GM18520 (cell line): ENCODE measurements at regions not wholly inside any gene's neighbourhood (a gene's known extent, or its start where the extent isn't known, plus 50 kb on each side); places are given as distances from the start of the nearest gene placed in this dataset.
"Not testable (repeated sequence)": the region's sequence is repeated elsewhere in the genome, so short reads cannot be mapped to it uniquely, and the experiment has no call there.

Experiments
- ATAC-seq: cut with Tn5 transposase; IDR thresholded peaks from one replicate; pipeline ENCODE4 v1.9.1; 2021; ENCODE audit not compliant: unreplicated experiment

DNA sequence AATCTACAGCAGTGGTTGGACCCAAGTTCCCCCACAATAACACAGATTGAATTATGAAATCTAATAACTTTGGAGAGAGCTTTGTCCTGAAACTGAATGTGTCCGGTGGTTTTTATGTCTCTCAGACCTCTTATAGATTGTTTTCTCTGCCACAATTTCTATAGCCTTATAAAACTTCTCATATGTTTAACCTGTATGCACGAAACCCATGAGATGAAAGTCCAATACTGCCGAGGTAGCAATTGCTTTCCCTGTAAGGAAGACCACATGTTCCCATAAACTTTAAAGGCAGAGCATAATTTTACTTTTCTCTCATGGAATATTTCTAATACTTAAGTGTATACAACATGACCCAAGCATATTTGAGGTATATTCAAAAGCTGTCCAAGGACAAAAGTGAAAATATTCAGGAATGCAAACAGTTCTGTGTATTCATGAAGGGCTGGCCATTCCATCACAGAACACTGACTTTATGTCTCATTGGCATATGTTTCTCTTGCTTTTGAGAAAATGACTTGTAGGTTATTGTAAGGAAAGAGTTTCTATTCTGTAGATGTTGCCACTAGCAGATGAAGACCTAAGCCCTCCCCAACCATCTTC, 94.4 kb upstream of the TLE4 start:
- ATAC-seq, result no peak

DNA sequence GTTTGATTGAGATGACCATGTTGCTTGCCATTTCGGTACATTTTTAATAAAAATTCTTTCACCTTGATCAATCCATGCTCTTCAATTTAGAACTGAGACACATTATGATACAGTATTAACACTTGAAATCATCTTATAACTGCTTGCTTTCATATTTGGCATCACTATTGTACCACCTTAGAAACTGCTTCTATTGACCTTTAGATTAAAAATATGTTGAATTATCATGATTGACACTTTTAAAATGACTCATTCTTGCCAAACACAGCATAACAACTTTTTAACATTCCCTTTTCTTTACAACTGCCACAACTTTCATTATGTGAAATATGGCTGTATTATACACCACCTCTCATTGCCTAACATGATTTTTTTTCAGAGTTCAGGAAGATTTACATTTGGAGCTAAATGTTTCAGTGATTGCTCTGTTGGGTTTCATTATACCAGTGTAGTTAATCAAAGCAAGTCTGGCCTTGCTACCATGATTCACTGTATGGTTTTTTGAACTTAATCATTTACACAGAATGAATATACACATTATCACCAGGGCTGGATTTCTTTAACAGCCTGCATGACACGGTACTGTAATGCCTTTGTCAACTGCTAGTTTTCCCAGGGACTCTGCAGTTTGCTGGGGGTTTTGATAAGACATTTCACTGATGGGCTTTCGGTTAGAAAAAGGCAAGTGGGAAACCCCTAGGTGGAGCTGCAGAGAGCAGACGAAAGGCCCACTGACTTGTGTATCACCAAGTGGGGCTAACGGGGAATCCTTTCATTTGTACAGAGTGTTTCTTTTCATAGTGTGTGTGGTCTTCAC, 93.6 kb upstream of the TLE4 start:
- ATAC-seq, result no peak

DNA sequence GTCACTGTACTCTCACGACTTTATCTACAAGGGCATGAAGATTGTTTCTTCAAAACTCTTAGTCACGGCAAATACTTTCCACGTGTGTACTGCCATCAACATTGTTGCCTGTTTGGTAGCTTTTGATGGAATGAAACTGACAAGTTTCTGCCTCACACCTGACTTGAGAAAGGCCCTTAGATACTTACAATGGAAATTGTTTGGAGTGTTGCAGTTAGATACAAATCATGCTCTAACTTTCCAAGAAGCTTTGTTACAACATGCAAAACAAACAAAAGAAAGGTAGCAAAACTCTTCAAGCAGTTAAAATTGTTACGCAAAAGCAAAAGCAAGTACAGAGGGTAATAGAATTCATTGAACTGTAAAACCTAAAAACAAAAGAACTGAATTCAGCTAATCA, 91.1 kb upstream of the TLE4 start:
- ATAC-seq, result no peak

DNA sequence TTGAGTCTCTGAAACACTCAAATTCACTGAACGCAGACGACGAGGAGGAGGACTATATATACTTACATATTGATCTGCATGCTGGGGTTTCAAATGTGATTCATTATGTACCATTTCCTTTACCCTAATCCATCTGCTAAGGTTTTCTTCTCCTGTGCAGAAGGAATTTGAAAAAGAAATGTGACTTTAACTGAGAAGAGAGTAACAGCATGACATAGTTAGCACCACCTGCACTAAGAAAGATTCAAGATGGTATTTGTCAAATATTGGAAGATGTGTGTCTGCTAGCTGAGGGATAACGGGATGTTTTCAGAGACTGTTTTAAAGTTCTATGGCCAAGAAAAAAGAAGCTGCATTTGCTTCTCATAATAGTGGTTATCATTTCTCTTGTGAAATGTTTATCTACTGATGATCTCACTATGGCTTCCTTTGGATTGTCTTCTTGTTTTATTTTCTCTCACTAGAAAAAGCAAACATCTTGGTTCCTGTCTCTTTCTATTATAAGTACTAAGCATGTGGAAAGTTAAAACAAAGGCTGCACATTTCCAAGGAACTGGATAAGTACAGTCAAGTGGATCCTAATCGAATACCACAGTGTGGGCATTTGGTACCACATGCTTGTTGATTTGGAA, 89.8 kb upstream of the TLE4 start:
- ATAC-seq, result no peak

DNA sequence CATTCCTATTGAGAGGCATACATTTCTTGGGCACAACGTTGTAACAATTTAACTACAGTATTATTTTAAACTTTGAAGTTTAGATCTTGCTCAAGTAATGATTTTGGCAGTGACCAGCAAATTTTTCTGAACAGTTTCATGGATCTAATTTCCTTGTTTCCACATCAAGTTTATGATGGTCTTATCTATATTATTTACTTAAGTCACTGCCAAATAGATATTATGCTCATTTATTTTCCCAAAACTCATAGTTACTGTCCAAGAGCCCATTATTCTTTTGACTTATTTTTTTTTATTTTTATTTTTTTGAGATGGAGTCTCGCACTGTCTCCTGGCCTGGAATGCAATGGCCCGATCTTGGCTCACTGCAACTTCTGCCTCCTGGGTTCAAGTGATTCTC, 86.5 kb upstream of the TLE4 start:
- no peak for ATAC-seq

DNA sequence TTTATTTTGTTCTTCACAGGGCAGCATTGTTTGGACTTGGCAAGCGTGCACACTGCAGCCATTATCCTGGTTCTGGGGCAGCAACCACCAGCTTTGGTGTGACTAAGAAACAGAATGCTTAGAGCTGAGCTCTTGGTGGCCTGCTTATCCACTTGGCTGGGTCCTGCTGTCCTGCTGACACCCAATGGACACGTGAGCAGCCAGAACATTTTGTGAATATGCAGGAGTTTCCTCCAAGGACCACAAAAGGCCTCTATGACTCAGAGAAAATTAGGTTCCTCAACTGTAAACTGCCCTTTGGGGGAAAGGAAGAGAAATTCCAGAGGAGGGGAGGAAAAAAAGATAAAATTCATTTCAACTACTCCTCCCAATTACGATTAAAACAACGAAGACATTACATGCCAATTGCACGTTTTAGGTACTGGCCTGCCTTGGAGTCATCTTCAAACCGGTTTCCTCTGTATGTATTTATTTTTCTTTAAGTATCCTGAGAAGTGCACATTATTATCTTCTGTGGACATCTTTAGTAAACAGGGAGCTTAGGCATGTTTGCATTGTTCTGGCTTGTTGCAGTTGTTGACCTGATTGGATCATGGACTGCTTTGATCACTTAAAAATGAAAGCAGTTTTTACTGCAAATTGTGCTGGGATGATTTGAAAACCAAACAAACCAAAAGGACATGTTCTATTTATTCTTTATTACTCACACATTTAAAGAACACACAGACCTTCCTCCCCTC, 82.3 kb upstream of the TLE4 start:
- no peak for ATAC-seq

DNA sequence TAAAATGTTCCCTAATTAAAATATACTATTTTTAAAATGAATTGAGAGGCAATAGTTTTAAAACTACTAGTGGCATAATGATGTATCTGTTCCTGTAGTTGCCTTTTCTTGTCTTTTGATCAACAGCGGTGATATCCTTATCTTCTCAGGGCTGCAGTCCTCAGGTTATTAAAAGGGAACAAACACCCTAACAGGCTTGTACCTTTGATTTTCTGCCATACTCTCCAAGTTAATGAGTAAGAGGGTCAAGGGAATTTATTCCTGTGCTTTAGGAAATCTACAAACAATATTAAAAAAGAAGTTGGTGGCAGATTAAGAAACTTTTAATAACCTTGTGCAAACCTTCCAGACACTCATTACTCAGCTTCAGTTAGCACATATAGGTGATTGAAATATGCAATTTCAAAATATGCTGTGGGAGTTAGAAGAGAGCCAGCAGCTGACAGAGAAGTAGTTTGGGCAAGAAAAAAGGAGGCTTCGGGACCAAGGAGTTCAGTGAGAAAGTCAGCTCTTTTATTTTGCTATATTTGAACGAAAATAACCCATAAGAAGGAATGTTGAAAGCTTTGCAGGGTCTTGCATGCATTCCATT, 81.0 kb upstream of the TLE4 start:
- ATAC-seq, result no peak

DNA sequence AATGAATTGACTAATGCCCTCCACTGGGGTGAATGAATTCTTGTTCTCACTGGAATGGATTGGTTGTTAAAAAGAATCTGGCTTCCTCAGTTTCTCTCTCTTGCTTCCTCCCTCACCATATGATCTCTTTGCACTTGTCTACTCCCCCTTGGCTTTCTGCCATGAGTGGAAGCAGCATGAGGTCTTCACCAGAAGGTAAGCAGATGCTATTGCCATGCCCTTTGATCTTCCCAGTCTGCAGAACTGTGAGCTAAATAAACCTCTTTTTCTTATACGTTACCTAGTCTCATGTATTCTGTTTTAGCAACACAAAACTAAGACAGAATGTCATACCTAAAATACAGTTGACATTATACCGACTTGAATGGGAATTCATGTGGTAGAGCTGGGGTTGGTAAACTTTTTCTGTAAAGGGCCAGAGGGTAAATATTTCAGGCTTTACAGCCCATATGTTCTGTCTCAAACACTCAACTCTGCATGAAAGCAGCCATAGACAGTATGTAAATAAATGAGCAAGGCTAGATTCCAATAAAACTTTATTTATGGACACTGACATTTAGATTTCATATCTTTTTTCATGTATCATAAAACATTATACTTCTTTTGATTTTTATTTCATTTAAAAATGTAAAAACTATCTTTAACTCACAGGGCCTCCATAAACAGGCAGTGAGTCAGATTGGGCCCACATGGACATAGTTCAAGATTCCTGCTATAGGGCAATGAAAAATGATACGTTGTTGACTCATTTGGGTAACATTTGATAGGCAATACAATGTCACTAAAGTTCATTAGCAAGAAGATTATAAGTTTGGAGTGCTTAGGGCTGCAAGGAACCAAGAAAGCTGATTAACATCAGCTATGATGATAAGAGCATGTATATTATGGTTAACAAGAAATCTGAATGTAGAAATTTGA, 79.4 kb upstream of the TLE4 start:
- no peak for ATAC-seq

DNA sequence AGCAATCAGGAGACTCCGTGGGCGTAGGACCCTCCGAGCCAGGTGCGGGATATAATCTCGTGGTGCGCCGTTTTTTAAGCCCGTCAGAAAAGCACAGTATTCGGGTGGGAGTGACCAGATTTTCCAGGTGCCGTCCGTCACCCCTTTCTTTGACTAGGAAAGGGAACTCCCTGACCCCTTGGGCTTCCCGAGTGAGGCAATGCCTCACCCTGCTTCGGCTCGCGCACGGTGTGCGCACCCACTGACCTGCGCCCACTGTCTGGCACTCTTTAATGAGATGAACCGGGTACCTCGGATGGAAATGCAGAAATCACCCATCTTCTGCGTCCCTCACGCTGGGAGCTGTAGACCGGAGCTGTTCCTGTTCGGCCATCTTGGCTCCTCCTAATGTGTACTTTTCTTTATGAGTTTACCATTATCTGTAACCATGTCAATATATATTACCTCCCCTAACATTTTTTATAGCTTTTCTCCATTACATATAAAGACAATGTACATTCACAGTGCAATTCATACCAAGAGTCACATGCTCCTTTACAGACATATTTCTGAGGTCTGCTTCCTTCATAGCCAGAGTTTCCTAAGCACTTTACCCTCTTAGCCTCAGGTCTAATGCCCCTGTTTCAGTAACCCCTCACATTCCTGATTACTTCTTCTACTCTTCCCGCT, 71.4 kb upstream of the TLE4 start:
- ATAC-seq, result not testable (repeated sequence)

DNA sequence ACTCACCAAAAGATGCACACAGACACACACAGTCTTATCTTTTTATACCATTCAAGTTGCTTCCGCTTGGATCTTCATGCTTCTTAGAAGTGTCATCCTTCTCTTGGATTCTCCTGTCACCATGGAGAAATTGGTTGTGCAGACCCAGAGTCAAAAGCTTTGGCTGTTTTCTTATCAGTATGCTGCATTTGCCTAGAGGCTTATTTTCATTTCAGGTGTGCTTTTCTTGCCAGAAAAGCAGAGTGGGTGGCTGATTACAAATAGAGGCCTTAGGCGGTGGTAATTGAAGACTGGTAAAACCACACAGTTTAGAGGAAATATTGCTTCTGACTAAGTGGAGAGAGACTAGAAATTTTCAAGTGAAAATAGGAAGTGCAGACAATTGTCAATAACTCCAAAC, 70.2 kb upstream of the TLE4 start:
- ATAC-seq, result no peak

DNA sequence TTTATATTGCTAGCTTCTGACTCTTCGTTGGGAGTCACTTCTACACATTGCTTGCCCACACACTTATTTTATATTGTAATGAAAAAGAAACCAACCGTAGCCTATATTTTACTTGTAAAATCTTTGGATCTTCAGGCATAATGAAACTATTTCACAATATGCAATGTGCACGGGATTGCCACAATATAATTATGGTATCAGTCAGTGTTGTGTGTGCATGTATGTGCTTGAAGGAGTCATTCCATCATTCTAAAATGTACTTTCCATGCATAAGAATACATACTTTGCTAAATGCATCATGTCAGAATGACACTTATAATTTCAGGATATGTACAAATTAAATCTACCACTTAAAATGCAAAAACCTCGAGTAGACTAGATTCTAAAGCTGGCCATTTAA, 64.0 kb upstream of the TLE4 start:
- ATAC-seq, result no peak

DNA sequence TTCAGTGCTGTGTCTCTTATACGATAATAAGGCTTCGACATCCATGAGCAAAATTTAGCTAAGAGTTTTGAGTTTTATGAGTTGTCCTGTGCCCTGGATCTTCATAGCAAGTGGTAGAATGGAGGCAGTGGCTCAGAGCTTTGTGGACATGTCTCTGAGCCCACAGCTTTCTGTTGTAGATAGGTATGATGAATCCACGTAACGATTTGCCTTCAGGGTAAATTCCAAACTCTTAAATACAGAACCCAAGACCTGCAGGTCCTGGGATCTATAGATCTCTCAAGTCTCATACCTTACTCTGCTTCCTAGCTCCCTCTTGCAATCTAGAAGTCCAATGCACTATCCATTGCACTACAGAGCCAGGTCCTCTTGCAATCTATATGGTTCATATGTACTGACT, 59.5 kb upstream of the TLE4 start:
- no peak for ATAC-seq
